Lower leg skin (tissue), 3 donors: ENCODE measurements at regions not wholly inside any gene's neighbourhood (a gene's known extent, or its start where the extent isn't known, plus 50 kb on each side); places are given as distances from the start of the nearest gene placed in this dataset.
"Not testable (repeated sequence)": the region's sequence is repeated elsewhere in the genome, so short reads cannot be mapped to it uniquely, and the experiment has no call there.

Experiments
- CTCF ChIP-seq, 3 donors: fragments of 450-650 bp; IDR thresholded peaks; one replicate each; pipeline ENCODE4 v1.5.1; 2016; ENCODE audit warnings: antibody characterized with exemption in 3 of 3, mild to moderate bottlenecking in 3 of 3, moderate library complexity in 2 of 3
- POLR2A ChIP-seq, 2 donors: fragments of 450-650 bp; IDR thresholded peaks; one replicate each; pipeline ENCODE4 v1.6.1; 2016 to 2017; ENCODE audit warnings: antibody characterized with exemption in 2 of 2, mild to moderate bottlenecking in 1 of 2, moderate library complexity in 1 of 2

- TF ChIP-seq CTCF, POLR2A (IDR thresholded peaks at IDR 0.05): not testable (repeated sequence)
Observed at GRCh38 chr1:148432318-148432717, 50.8 kb downstream of the PPIAL4G start.
